Jurkat, Clone E6-1 (cell line): ENCODE measurements at regions not wholly inside any gene's neighbourhood (a gene's known extent, or its start where the extent isn't known, plus 50 kb on each side); places are given as distances from the start of the nearest gene placed in this dataset.
"Not testable (repeated sequence)": the region's sequence is repeated elsewhere in the genome, so short reads cannot be mapped to it uniquely, and the experiment has no call there.

ENCODE experiments used
- DNase-seq: peaks from one replicate; pipeline ENCODE4 v3.0.0-alpha.2; 2011; ENCODE audit warnings: low read depth, low spot score
- H3K4me3 ChIP-seq: 2 replicates; pipeline ENCODE4 v1.5.1; 2011; ENCODE audit warnings: mild to moderate bottlenecking, low read length, control low read depth, moderate library complexity

- not testable (repeated sequence) for H3K4me3 ChIP-seq, DNase-seq
Measured at GRCh38 chr2:201946746-201947145, 86.9 kb upstream of the FZD7 start.

- DNase-seq = no peak
Measured at GRCh38 chr2:201947287-201947686, 86.4 kb upstream of the FZD7 start.

GRCh38 chr2:201949181-201949926, 84.3 kb upstream of the FZD7 start:
- no peak overlapping the region for H3K4me3 ChIP-seq

More at GRCh38 chr2:201947287-201947686, 86.4 kb upstream of the FZD7 start:
- H3K4me3 ChIP-seq = no peak overlapping the region

GRCh38 chr2:201949927-201950246, 83.8 kb upstream of the FZD7 start:
- no peak for DNase-seq
- no peak overlapping the region for H3K4me3 ChIP-seq

More at GRCh38 chr2:201949181-201949926, 84.3 kb upstream of the FZD7 start:
- no peak for DNase-seq

GRCh38 chr2:201950606-201951005, 83.0 kb upstream of the FZD7 start:
- DNase-seq = no peak

GRCh38 chr2:201952187-201952586, 81.5 kb upstream of the FZD7 start:
- no peak for DNase-seq
- no peak overlapping the region for H3K4me3 ChIP-seq

More at GRCh38 chr2:201950606-201951005, 83.0 kb upstream of the FZD7 start:
- H3K4me3 ChIP-seq = no peak overlapping the region

- no peak for DNase-seq
- H3K4me3 ChIP-seq = no peak overlapping the region
Measured at GRCh38 chr2:201953396-201953795, 80.3 kb upstream of the FZD7 start.

GRCh38 chr2:201953880-201954279, 79.8 kb upstream of the FZD7 start:
- H3K4me3 ChIP-seq = no peak overlapping the region
- no peak for DNase-seq

GRCh38 chr2:201955231-201955630, 78.4 kb upstream of the FZD7 start:
- no peak overlapping the region for H3K4me3 ChIP-seq
- no peak for DNase-seq

- no peak overlapping the region for H3K4me3 ChIP-seq
- DNase-seq = no peak
Measured at GRCh38 chr2:201955702-201956141, 77.9 kb upstream of the FZD7 start.

- DNase-seq = no peak
- H3K4me3 ChIP-seq = no peak overlapping the region
Measured at GRCh38 chr2:201956361-201956760, 77.3 kb upstream of the FZD7 start.

GRCh38 chr2:201957091-201957490, 76.6 kb upstream of the FZD7 start:
- DNase-seq = no peak
- H3K4me3 ChIP-seq = no peak overlapping the region

GRCh38 chr2:201959198-201959597, 74.5 kb upstream of the FZD7 start:
- no peak for DNase-seq
- H3K4me3 ChIP-seq = no peak overlapping the region

- DNase-seq = no peak
Measured at GRCh38 chr2:201959626-201960025, 74.0 kb upstream of the FZD7 start.

GRCh38 chr2:201960305-201960704, 73.3 kb upstream of the FZD7 start:
- H3K4me3 ChIP-seq = no peak overlapping the region
- DNase-seq = no peak

More at GRCh38 chr2:201959626-201960025, 74.0 kb upstream of the FZD7 start:
- H3K4me3 ChIP-seq = no peak overlapping the region

GRCh38 chr2:201961401-201961800, 72.3 kb upstream of the FZD7 start:
- H3K4me3 ChIP-seq = no peak overlapping the region
- no peak for DNase-seq

- H3K4me3 ChIP-seq = no peak overlapping the region
- DNase-seq = no peak
Measured at GRCh38 chr2:201962774-201963562, 70.7 kb upstream of the FZD7 start.

- H3K4me3 ChIP-seq = no peak overlapping the region
- no peak for DNase-seq
Measured at GRCh38 chr2:201964011-201964410, 69.6 kb upstream of the FZD7 start.

GRCh38 chr2:201964631-201965206, 68.9 kb upstream of the FZD7 start:
- no peak overlapping the region for H3K4me3 ChIP-seq
- DNase-seq = peak; percentile 82

GRCh38 chr2:201965550-201965949, 68.1 kb upstream of the FZD7 start:
- no peak for DNase-seq

More at GRCh38 chr2:201965550-201965949, 68.1 kb upstream of the FZD7 start:
- H3K4me3 ChIP-seq = no peak overlapping the region
